IMR-90 (cell line): ENCODE measurements at regions not wholly inside any gene's neighbourhood (a gene's known extent, or its start where the extent isn't known, plus 50 kb on each side); places are given as distances from the start of the nearest gene placed in this dataset.

ENCODE experiments used
- ATAC-seq: fragments of 200-7000 bp; cut with Tn5 transposase; 2 replicates; pipeline ENCODE4 v1.9.1; 2020; ENCODE audit warnings: low read depth, mild to moderate bottlenecking, moderate library complexity
- BruUV-seq: library from RNA; stranded (reverse); fragments of 400-500 nt; replicated peaks from 2 replicates; lab custom pipeline; 2021; lab: Mats Ljungman, UMichigan
- CTCF ChIA-PET: fragments of 300-600 bp; formaldehyde crosslinking; extraction: SDS; loops from one replicate; lab custom pipeline; 2021; ENCODE audit warnings: antibody characterized with exemption; lab: Yijun Ruan, JAX
- POLR2A ChIA-PET: fragments of 300-600 bp; sonication (Branson Sonifier 250); formaldehyde crosslinking; loops from one replicate; lab custom pipeline; 2022; ENCODE audit warnings: antibody characterized with exemption; ENCODE audit not compliant: unreplicated experiment; lab: Charles Lee
- DNase-seq: peaks from one replicate; pipeline ENCODE4 v3.0.0; 2013
- H2AFZ ChIP-seq: replicated peaks from 2 replicates; pipeline ENCODE3; 2013; ENCODE audit warnings: low read length, mild to moderate bottlenecking; ENCODE audit not compliant: poor library complexity
- H2AK5ac ChIP-seq: 2 replicates; pipeline ENCODE4 v1.6.1; 2013; ENCODE audit warnings: low read depth, low read length, inconsistent platforms
- H2AK9ac ChIP-seq: replicated peaks from 2 replicates; pipeline ENCODE3; 2013; ENCODE audit warnings: mild to moderate bottlenecking, low read depth, low read length, moderate library complexity; ENCODE audit not compliant: poor library complexity
- H2BK120ac ChIP-seq: 2 replicates; pipeline ENCODE4 v1.6.1; 2013; ENCODE audit warnings: low read depth, low read length, inconsistent platforms
- H2BK15ac ChIP-seq: 3 replicates; pipeline ENCODE4 v1.6.1; 2013; ENCODE audit warnings: low read depth, low read length, inconsistent platforms
- H2BK20ac ChIP-seq: 2 replicates; pipeline ENCODE4 v1.6.1; 2013; ENCODE audit warnings: low read depth, mild to moderate bottlenecking, inconsistent platforms, low read length, moderate library complexity
- H2BK5ac ChIP-seq: 2 replicates; pipeline ENCODE4 v1.6.1; 2013; ENCODE audit warnings: mild to moderate bottlenecking, low read depth, low read length, inconsistent platforms; ENCODE audit not compliant: poor library complexity, severe bottlenecking
- H3K14ac ChIP-seq: replicated peaks from 2 replicates; pipeline ENCODE4 v1.6.1; 2013; ENCODE audit warnings: low read depth, low read length, inconsistent platforms
- H3K18ac ChIP-seq: 2 replicates; pipeline ENCODE4 v1.6.1; 2013; ENCODE audit warnings: low read depth, low read length, control low read depth
- H3K23ac ChIP-seq: 2 replicates; pipeline ENCODE4 v1.6.1; 2013; ENCODE audit warnings: low read depth, low read length, inconsistent platforms
- H3K27ac ChIP-seq: 2 replicates; pipeline ENCODE4 v1.5.1; 2013; ENCODE audit warnings: mild to moderate bottlenecking, control low read depth, low read length; ENCODE audit not compliant: insufficient read depth
- H3K27me3 ChIP-seq: 2 replicates; pipeline ENCODE4 v1.6.1; 2013; ENCODE audit warnings: low read length; ENCODE audit not compliant: control insufficient read depth, insufficient read depth
- H3K36me3 ChIP-seq: 2 replicates; pipeline ENCODE4 v1.6.1; 2013; ENCODE audit warnings: low read length, mixed read lengths; ENCODE audit not compliant: control insufficient read depth, insufficient read depth
- H3K4ac ChIP-seq: 2 replicates; pipeline ENCODE4 v1.6.1; 2013; ENCODE audit warnings: low read depth, low read length, inconsistent platforms
- H3K4me1 ChIP-seq: 2 replicates; pipeline ENCODE4 v1.6.1; 2013; ENCODE audit warnings: low read length, mixed read lengths; ENCODE audit not compliant: control insufficient read depth, insufficient read depth
- H3K4me2 ChIP-seq: 2 replicates; pipeline ENCODE4 v1.6.1; 2013; ENCODE audit warnings: low read depth, mild to moderate bottlenecking, control low read depth, low read length, moderate library complexity
- H3K4me3 ChIP-seq: 2 replicates; pipeline ENCODE4 v1.5.1; 2013; ENCODE audit warnings: low read depth, mild to moderate bottlenecking, control low read depth, low read length, moderate library complexity; ENCODE audit not compliant: insufficient read depth
- H3K56ac ChIP-seq: 2 replicates; pipeline ENCODE4 v1.6.1; 2013; ENCODE audit warnings: low read length, inconsistent platforms; ENCODE audit not compliant: insufficient read depth; ENCODE audit errors: extremely low read depth
- H3K79me1 ChIP-seq, 2 experiments: 2 replicates each; pipeline ENCODE4 v1.6.1; 2013; ENCODE audit warnings: low read length in 2 of 2, inconsistent platforms in 1 of 2, low read depth in 1 of 2
- H3K9ac ChIP-seq: 2 replicates; pipeline ENCODE4 v1.6.1; 2013; ENCODE audit warnings: low read depth, low read length, control low read depth
- H3K9me1 ChIP-seq: 2 replicates; pipeline ENCODE4 v1.6.1; 2013; ENCODE audit warnings: low read length, inconsistent platforms; ENCODE audit not compliant: insufficient read depth
- H3K9me3 ChIP-seq: 2 replicates; pipeline ENCODE4 v1.6.1; 2013; ENCODE audit warnings: low read length; ENCODE audit not compliant: control insufficient read depth, insufficient read depth
- H4K20me1 ChIP-seq: 2 replicates; pipeline ENCODE4 v1.6.1; 2013; ENCODE audit warnings: low read length, inconsistent platforms; ENCODE audit not compliant: insufficient read depth
- H4K5ac ChIP-seq: 2 replicates; pipeline ENCODE4 v1.6.1; 2013; ENCODE audit warnings: mild to moderate bottlenecking, low read depth, low read length, control low read depth
- H4K8ac ChIP-seq, 2 experiments: 2 replicates each; pipeline ENCODE4 v1.6.1; 2013; ENCODE audit warnings: low read depth in 2 of 2, low read length in 2 of 2, control low read depth in 1 of 2, inconsistent platforms in 1 of 2
- H4K91ac ChIP-seq: 2 replicates; pipeline ENCODE4 v1.6.1; 2013; ENCODE audit warnings: low read depth, low read length, inconsistent platforms; ENCODE audit not compliant: insufficient read depth
- MAZ ChIP-seq: IDR thresholded peaks from 2 replicates; pipeline ENCODE4 v1.6.1; 2012; ENCODE audit warnings: low read depth, mild to moderate bottlenecking, low read length, improper control_type of control experiment, moderate library complexity, borderline replicate concordance
- POLR2A ChIP-seq: IDR thresholded peaks from 2 replicates; pipeline ENCODE4 v1.6.1; 2012; ENCODE audit warnings: mild to moderate bottlenecking, low read depth, low read length
- RAD21 ChIP-seq: IDR thresholded peaks from 2 replicates; pipeline ENCODE4 v1.6.1; 2012; ENCODE audit warnings: low read length, improper control_type of control experiment
- WGBS, 2 experiments: methylation state at CpG; one replicate each; pipeline versions ENCODE4 v1.1.5 to v1.1.7; 2013; ENCODE audit warnings: missing lambda C conversion rate in 2 of 2; ENCODE audit not compliant: insufficient read length in 1 of 2; ENCODE audit errors: extremely low coverage in 2 of 2; 5-methylcytosine and 5-hydroxymethylcytosine counted together
- dilution Hi-C: fragments of 300-500 bp; cut with HindIII; formaldehyde crosslinking; loops from one replicate; pipeline ENCODE4 v1.14.3; 2018; ENCODE audit warnings: low sequenced_read_pairs; ENCODE audit not compliant: unreplicated experiment
- in situ Hi-C: fragments of 300-500 bp; cut with MboI; formaldehyde crosslinking; loops from 3 replicates; pipeline ENCODE4 v1.14.3; 2019; ENCODE audit warnings: low sequenced_read_pairs, inconsistent platforms, mixed read lengths
- intact Hi-C: fragments of 100-400 bp; cut with micrococcal nuclease; formaldehyde crosslinking; loops from 2 replicates; pipeline ENCODE4 v1.10.0; 2022

- POLR2A ChIA-PET = no interaction called here
- Histone ChIP-seq H3K4ac (no peak overlapping the region), H2AK5ac (no peak overlapping the region), H2BK120ac (no peak overlapping the region), H3K9me1 (no peaks in the 10 kb centered on the region), H3K4me2 (no peak overlapping the region), H3K36me3 (no peaks in the 10 kb centered on the region), H3K56ac (no peak overlapping the region), H4K20me1 (no peaks in the 10 kb centered on the region), H3K4me3 (no peak overlapping the region), H3K4me1 (no peaks in the 10 kb centered on the region), H3K27me3 (no peaks in the 10 kb centered on the region), H3K9ac (no peak overlapping the region), H3K79me1 (no peaks in the 10 kb centered on the region), H4K91ac (no peak overlapping the region), H2BK20ac (no peak overlapping the region), H3K23ac (no peak overlapping the region), H3K27ac (no peak overlapping the region), H2AFZ (no peak overlapping the region), H4K8ac (no peak overlapping the region), H2BK5ac (no peak overlapping the region), H2AK9ac (no peak overlapping the region), H3K18ac (no peak overlapping the region), H3K14ac (no peak overlapping the region), H3K9me3 (no peaks in the 10 kb centered on the region), H4K5ac (no peak overlapping the region), H2BK15ac (no peak overlapping the region)
- WGBS, 2 experiments = no CpG with 5 or more reads among the region's 2 CpGs
- dilution Hi-C loops (no loop called here), intact Hi-C loops (no loop called here), in situ Hi-C loops (no loop called here)
- DNase-seq = no peak
- no TSS peak for BruUV-seq
- TF ChIP-seq POLR2A (no peak), MAZ (no peak), RAD21 (no peak)
- ATAC-seq = no peak
- CTCF ChIA-PET = no interaction called here
Observed at GRCh38 chr18:26756556-26756955, 109.0 kb downstream of the AQP4 start.
